Body of pancreas (tissue), 4 donors: ENCODE measurements at regions not wholly inside any gene's neighbourhood (a gene's known extent, or its start where the extent isn't known, plus 50 kb on each side); places are given as distances from the start of the nearest gene placed in this dataset.

ENCODE experiments used
- ATAC-seq: fragments of 150-250 bp; one replicate; pipeline ENCODE4 v1.9.1; 2016
- DNase-seq, 4 donors: peaks; one replicate each; pipeline ENCODE4 v3.0.0-alpha.2; 2019
- H3K27ac ChIP-seq, 4 donors: fragments of 200-600 bp; sonication (generic); 1 replicate in 3 of 4; 2 replicates in 1 of 4; pipeline versions ENCODE4 v1.5.1 to v1.6.1; 2016 to 2019; ENCODE audit warnings: mild to moderate bottlenecking in 1 of 4, mixed read lengths in 1 of 4, moderate library complexity in 1 of 4
- H3K27me3 ChIP-seq, 2 donors: fragments of 200-600 bp; sonication (generic); one replicate each; pipeline ENCODE4 v1.6.0; 2016; ENCODE audit warnings: mild to moderate bottlenecking in 1 of 2
- H3K36me3 ChIP-seq, 2 donors: fragments of 200-600 bp; sonication (generic); replicated peaks in 1 of 2; 2 replicates each; pipeline ENCODE4 v1.5.1; 2016; ENCODE audit warnings: low read depth in 2 of 2; ENCODE audit not compliant: insufficient read depth in 1 of 2
- H3K4me1 ChIP-seq: fragments of 200-600 bp; sonication (generic); one replicate; pipeline ENCODE4 v1.6.0; 2016
- H3K4me3 ChIP-seq, 2 donors: fragments of 200-600 bp; sonication (generic); 1 replicate in 1 of 2; 2 replicates in 1 of 2; pipeline ENCODE4 v1.5.1; 2016 to 2019
- H3K9me3 ChIP-seq, 3 donors: fragments of 200-600 bp; sonication (generic); 1 replicate in 2 of 3; 2 replicates in 1 of 3; pipeline ENCODE4 v1.5.1; 2016
- CTCF ChIP-seq, 7 experiments: fragments of 450-650 bp in 4 of 7; fragments of 200-600 bp in 3 of 7; sonication (generic) in 3 of 7; IDR thresholded peaks; one replicate each; pipeline ENCODE4 v1.5.1; 2016 to 2019; ENCODE audit warnings: antibody characterized with exemption in 7 of 7
- POLR2A ChIP-seq, 3 donors: fragments of 450-650 bp; IDR thresholded peaks; one replicate each; pipeline ENCODE4 v1.6.1; 2016; ENCODE audit warnings: antibody characterized with exemption in 3 of 3, mild to moderate bottlenecking in 2 of 3
- WGBS, 2 donors: methylation state at CpG; one replicate each; pipeline ENCODE4 v1.1.5; 2017; 5-methylcytosine and 5-hydroxymethylcytosine counted together
- intact Hi-C: fragments of 100-400 bp; cut with DNase I; formaldehyde crosslinking; loops from one replicate; pipeline ENCODE4 v1.15.1; 2023

- Histone ChIP-seq H3K4me3 (no peak overlapping the region), H3K27me3 (no peaks in the 10 kb centered on the region), H3K4me1 (no peaks in the 10 kb centered on the region), H3K27ac (no peak overlapping the region), H3K36me3 (no peaks in the 10 kb centered on the region), H3K9me3 (no peaks in the 10 kb centered on the region)
- ATAC-seq (no peak), DNase-seq (no peak)
- WGBS, 2 donors, result 20 to 26% methylated on average over 3 of the region's 3 CpGs
- intact Hi-C loops, result no loop called here
- TF ChIP-seq POLR2A (IDR thresholded peaks at IDR 0.05), result no peak
- TF ChIP-seq CTCF (IDR thresholded peaks at IDR 0.05), result peak in 1 of 7 experiments; percentile 8
These were observed 1517.5 kb upstream of the PIK3C3 start for GRCh38 chr18:40437517-40437916.

- Histone ChIP-seq H3K4me3 (no peak overlapping the region), H3K27me3 (no peaks in the 10 kb centered on the region), H3K9me3 (no peaks in the 10 kb centered on the region), H3K4me1 (no peaks in the 10 kb centered on the region), H3K36me3 (no peaks in the 10 kb centered on the region), H3K27ac (no peak overlapping the region)
- TF ChIP-seq POLR2A (IDR thresholded peaks at IDR 0.05), result no peak
- no peak for TF ChIP-seq CTCF (IDR thresholded peaks at IDR 0.05)
- ATAC-seq, result no peak
- intact Hi-C loops, result no loop called here
- 40 to 49% methylated on average over 6 of the region's 6 CpGs for WGBS, 2 donors
- DNase-seq, result no peak
These were observed 1523.7 kb upstream of the PIK3C3 start for GRCh38 chr18:40431071-40431985.

- no peak for TF ChIP-seq POLR2A (IDR thresholded peaks at IDR 0.05)
- TF ChIP-seq CTCF (IDR thresholded peaks at IDR 0.05), result no peak
- no peaks in the 10 kb centered on the region for H3K36me3 ChIP-seq
- no peak overlapping the region for H3K27ac ChIP-seq
- intact Hi-C loops, result no loop called here
- 68 to 78% methylated on average over 2 of the region's 2 CpGs for WGBS, 2 donors
- no peaks in the 10 kb centered on the region for H3K4me1 ChIP-seq
- no peaks in the 10 kb centered on the region for H3K27me3 ChIP-seq
- DNase-seq, result no peak
- ATAC-seq, result no peak
- H3K9me3 ChIP-seq, result no peaks in the 10 kb centered on the region
- H3K4me3 ChIP-seq, result no peak overlapping the region
These were observed 1531.7 kb upstream of the PIK3C3 start for GRCh38 chr18:40423291-40423690.

GRCh38 chr18:40420675-40421074, 1534.4 kb upstream of the PIK3C3 start:
- Histone ChIP-seq H3K9me3 (no peaks in the 10 kb centered on the region), H3K36me3 (no peaks in the 10 kb centered on the region), H3K27me3 (no peaks in the 10 kb centered on the region), H3K4me1 (no peaks in the 10 kb centered on the region), H3K27ac (no peak overlapping the region), H3K4me3 (no peak overlapping the region)
- DNase-seq, result no peak
- no peak for ATAC-seq
- intact Hi-C loops, result no loop called here
- no peak for TF ChIP-seq POLR2A (IDR thresholded peaks at IDR 0.05)
- TF ChIP-seq CTCF (IDR thresholded peaks at IDR 0.05), result no peak
- 54 to 60% methylated on average over 1 of the region's 1 CpG for WGBS, 2 donors

GRCh38 chr18:40417501-40417900, 1537.5 kb upstream of the PIK3C3 start:
- 32 to 41% methylated on average over 1 of the region's 1 CpG for WGBS, 2 donors
- no peak for ATAC-seq
- Histone ChIP-seq H3K4me3 (no peak overlapping the region), H3K27ac (no peak overlapping the region), H3K27me3 (no peaks in the 10 kb centered on the region), H3K4me1 (no peaks in the 10 kb centered on the region), H3K9me3 (no peaks in the 10 kb centered on the region), H3K36me3 (no peaks in the 10 kb centered on the region)
- intact Hi-C loops, result no loop called here
- no peak for DNase-seq
- TF ChIP-seq POLR2A (IDR thresholded peaks at IDR 0.05), result no peak
- no peak for TF ChIP-seq CTCF (IDR thresholded peaks at IDR 0.05)
